ENCODE measurements at regions not wholly inside any gene's neighbourhood (a gene's known extent, or its start where the extent isn't known, plus 50 kb on each side); places are given as distances from the start of the nearest gene placed in this dataset.

DNA sequence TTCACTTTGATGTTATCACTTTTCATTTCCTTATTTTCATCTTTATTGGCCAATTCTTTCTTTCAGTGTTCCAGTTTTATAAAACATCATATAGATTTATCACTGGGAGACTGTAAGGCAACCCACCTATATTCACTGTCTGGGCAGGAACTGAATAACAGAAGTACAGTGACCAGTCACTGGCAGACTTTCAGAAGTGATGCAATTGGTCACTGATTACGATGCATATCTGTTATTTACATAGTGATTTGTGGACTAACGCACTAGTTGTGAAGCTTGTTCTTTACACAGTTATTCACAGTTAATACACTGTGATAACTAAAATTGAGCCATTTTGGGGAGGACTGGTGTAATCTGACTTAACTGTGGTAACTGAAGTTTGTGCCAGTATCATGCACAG, 190.2 kb upstream of the DPH6 start:
- DNase-seq = no peak

DNA sequence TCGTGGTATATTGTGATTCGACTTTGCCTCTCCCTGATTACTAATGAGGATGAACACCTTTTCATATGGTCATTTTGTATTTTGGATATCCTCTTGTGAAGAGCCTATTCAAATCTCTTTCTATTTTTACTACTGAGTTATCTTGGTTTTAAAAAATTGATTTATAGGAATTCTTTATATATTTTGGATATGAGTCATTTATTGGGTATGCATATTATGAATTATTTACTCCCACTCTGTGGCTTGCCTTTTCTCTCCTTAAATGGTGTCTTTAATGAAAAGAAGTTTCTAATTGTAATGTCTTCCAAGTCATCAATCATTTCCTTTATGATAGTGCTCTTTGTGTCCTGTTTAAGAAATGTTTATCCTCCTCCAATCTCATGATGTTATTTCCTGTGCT, 191.5 kb upstream of the DPH6 start:
- DNase-seq = no peak

DNA sequence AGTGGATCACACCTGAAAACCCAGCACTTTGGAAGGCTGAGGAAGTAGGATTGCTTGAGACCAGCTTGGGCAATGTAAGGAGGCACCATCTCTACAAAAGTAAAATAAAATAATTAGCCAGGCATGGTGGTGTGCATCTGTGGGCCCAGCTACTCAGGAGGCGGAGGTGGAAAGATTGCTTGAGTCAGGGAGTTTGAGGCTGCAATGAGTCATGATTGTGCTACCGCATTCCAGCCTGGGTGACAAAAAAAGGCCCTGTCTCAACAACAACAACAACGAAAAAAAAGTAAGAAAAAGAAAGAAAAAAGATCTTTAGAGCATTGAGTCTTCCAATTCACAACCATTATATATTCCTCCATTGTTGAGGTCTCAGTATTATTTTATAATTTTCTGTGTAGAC, 192.4 kb upstream of the DPH6 start:
- DNase-seq = no peak

DNA sequence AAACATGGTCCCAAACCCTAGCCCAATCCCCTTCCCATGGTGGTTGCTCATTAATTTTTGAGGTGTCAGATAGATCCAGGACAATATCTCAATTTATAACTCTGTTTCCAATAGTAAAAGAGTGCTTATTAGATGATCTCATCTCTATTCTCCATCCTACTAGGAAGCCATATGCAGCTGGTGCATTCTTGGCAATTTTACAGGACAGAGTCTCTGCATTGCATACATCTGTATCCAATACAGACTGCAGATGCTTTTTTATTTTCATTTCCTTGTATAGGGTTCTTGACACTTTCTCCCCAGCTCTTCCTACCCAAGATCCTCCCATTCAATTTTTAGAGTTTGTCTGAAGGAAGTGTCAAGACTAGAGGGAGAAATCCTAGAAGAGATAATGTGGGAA, 194.8 kb upstream of the DPH6 start:
- no peak for DNase-seq

DNA sequence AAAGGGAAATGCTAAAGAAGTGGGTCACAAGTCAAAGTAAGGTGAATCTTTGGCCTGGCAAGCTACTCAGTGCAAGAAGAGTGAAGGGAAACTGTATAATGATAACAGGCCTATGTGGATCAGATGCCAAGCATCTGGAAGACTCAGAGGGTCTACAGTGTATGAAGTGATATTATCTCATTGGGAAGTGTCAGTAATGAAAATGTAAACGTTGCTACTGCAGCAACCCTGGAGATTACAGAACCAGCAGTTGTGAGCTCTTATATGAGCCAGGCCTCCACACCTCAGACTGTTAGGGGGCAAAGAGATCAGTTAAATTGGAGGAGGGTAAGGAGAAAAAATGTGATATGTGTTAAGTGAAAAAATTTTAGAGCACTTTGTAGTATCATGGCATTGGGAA, 195.4 kb upstream of the DPH6 start:
- no peak for DNase-seq

DNA sequence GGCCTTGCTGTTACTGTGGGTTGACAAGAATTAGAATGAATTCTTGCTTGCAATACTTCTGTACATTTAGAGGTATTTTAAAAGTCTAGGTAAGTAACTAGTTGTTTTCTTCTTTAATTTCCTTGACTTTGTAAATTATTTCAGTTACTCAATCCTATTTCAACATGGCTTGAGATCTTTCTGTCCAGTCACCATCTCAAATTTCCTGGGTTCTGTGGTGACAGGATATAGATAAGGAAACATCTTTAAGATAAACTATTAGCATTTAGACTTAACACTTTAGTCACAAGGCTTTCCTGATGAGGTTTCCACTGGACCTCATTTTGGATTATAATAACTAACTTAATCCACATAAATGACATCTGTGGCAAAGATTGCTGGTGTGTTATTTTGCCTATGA, 195.9 kb upstream of the DPH6 start:
- DNase-seq = no peak

DNA sequence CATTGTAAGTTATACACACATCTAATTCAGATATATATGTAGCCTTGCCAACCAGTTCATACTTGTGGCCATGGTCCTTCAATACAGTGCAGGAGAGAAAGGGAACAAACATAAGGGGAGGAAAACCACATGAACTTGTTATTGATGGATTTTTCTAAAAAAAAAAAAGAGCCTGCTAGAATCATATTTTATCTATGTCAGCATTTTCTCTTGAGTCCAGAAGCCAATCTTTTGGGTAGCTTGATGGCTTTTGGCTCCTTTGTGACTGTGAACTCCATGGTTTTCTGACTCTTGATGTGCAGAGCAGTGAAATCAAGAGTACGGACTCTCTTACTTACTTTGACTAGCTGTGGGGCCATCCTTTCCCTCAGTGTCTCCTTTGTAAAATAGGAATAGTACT, 197.4 kb upstream of the DPH6 start:
- no peak for DNase-seq

DNA sequence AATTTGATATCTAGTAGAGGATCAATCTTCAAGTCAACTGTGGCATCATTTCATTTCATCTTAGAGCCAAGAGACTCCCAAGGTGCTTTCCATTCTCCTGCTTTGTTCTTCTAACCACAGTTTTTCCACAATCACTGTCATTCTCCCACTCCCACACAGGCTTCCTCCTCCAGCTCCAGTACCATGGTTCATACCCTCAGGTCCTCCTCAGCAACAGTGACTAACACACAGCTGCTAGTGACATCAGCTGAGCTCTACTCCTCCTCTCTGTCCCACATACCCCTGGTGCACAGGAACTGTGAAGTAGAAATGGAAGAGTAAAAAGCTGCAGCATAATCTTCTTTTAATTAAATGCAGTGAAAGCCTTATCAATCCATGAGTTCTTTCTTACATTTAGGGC, 200.2 kb upstream of the DPH6 start:
- no peak for DNase-seq

DNA sequence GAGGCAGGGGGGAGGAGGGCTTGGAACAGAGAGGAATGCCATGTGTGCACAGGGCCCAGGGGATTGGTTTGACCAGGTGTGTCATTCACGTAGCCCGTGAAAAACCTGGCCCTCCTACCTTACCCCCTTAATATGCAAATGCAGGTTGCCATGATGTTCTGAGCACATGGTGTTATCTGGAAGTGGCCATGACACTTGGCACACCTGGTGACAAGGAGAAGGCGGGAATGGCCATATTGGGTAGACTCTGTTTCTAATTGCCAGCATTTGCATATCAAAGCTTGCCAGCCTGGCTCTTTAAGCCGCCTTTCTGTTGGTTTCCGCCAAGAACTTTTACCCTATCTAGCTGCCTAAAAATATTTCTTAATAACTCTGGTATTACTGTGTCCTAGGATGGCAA, 202.1 kb upstream of the DPH6 start:
- no peak for DNase-seq

DNA sequence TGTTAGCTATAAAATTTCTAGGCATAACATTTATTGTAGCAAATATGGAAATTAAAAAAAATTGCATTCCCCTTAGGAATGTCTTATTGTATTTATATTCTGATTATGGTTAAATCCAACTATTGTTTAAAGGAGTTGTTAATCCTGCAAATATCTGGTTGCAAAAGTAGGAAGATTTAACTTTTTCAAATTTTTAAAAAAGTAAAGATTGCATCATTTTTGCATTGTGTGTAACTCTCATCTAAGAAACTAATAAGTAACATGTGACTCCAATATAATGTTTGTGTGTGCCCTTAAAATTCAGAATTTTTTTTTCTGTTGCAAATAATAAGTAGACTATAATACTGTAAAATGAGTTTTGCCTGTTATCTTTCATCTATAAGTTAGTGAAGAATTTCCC, 204.1 kb upstream of the DPH6 start:
- no peak for DNase-seq

DNA sequence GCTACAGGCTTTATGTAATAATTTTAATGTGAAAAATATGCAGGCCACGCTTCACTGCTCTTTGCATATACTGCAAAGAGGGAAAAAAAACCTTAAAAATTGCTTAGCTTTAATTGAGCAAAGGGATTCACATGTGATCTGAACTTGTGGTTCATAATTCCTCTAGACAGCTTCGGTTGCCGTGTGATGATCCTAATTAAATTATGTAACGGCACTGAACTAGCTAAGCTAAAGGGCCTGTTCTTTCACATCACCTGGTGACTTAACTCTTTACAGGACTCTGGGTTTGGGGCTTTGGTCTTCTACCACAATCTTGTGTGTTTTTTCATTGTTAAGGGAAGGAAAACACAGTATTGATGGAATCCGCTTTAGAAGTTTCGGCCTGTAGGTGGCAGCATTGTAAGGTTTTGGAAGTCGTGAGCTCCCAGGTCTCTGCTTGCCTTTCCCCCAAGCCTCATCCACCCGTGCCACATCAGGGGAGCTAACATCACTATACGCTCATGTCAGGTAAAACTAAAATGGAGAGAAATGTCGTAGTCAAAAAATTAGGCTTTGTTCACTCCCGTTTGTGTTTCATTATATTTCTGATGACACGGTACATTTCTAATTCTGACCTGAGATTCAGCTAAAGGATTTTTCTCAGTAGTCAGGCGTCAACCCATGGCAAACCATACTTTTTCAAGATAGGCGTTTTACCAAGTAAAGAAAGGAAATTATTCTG, 205.6 kb upstream of the DPH6 start:
- peak; percentile 1 to 21 for DNase-seq

DNA sequence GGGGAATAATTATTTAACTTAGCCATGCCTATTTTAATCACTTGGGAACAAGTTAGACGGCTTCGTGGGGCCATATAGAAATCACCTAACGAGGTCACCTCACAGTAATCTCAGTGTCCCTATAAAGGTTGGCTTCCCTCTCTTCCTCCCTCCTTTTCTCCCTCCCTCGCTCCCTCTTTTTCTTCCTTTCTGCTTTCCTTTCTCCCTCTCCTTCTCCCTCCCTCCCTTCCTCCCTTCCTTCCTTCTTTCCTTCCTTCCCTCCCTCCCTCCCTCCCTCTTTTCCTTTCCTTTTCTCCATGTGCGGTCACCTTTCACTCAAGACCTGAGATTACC, 206.1 kb upstream of the DPH6 start:
- DNase-seq = no peak

DNA sequence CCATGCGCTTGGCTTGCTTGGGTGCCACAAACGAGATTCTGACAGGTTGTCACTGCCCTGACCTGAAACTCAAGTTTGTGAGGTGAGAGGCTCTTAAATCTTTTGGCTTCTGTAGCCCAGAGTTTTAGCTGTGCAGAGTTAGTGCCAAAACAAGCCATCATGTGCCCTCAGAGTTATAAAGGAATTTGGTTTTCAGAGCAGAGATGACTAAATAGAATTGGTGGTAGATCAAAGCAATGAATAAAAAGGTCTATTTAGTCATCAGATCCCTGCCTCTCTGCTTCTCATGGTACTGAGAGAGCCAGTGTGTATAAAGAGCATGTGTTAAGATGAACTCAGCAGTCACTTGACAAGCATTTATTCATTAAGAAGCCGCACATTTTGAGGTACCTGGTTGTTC, 207.5 kb upstream of the DPH6 start:
- DNase-seq = no peak

DNA sequence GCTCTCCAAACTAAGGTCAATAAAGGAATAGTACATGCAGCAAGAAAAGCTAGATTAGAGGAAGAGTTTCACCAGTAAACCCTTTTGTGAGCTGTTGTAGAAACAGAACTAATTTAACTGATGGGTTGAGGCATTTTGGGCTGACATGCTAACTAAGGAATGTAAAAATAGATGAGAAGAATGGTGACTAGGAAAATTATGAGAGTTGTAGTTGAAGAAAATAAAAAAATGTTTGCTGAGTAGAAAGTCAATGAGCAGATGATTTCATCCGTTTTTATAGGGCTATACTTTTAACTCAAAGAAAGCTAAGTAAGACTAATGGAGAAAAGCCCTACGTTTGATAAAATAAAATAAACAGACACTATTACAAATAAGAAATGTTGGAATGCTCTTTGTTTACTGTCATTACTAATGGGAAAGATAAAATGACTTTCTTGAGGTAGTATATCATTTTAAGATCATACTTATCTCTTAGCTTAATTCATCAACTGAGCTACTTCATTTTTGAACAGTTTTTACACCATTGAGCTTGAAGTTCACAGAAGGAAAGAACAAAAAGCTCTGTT, 209.4 kb upstream of the DPH6 start:
- no peak for DNase-seq

DNA sequence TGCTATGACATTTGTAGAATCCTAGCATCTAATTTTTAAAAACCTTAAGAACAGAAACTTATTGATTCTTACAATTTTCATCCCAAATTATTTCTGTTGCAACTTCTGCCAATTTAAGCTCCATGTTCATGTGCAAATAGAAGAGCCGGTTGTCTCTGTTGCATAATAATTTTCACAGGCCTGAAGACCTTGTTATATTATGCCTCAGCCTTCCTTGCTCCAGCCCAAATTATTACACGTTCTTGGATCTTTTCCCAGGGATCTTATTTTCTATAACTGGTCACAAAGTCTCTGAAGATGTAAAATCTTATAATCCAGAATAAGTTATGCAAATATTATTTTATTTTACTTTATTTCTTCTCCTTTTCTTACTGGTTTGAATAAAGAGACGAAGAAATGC, 210.7 kb upstream of the DPH6 start:
- no peak for DNase-seq

DNA sequence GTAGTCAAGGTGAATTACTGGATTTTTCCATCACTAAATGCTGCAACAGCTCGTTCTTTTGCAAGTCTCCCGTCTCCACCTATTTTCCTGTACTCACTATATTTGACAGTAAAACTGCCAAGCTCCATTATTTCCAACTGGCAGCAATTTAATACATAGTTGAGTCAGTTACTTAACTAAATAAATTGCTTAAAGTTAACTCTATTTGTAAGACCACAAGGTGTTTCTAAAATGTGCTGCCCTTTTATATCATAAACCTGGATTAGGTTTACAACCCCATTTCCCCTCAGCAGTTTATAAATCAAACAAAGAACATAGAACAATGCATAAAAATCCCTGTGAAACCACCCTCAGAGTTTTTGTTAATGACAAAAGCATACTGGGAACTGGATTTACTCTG, 211.4 kb upstream of the DPH6 start:
- no peak for DNase-seq

DNA sequence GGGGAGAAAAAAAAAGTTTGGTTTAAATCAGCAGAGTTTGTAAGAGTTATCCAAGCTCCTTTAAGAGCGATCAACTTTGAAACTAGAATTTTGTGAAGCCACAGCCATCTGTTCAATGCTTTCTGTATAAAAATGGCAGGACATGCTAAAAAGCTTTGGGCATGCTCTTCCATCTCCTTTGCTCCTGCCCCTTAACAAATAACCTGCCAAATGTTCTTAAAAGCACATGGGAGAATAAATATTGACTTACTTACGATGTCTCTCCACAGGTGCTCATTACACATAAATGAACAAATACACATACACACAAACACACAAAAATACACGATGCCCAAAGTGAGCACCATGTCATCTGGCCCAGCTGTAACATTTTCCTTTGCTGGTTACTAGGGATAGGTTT, 211.8 kb upstream of the DPH6 start:
- no peak for DNase-seq

DNA sequence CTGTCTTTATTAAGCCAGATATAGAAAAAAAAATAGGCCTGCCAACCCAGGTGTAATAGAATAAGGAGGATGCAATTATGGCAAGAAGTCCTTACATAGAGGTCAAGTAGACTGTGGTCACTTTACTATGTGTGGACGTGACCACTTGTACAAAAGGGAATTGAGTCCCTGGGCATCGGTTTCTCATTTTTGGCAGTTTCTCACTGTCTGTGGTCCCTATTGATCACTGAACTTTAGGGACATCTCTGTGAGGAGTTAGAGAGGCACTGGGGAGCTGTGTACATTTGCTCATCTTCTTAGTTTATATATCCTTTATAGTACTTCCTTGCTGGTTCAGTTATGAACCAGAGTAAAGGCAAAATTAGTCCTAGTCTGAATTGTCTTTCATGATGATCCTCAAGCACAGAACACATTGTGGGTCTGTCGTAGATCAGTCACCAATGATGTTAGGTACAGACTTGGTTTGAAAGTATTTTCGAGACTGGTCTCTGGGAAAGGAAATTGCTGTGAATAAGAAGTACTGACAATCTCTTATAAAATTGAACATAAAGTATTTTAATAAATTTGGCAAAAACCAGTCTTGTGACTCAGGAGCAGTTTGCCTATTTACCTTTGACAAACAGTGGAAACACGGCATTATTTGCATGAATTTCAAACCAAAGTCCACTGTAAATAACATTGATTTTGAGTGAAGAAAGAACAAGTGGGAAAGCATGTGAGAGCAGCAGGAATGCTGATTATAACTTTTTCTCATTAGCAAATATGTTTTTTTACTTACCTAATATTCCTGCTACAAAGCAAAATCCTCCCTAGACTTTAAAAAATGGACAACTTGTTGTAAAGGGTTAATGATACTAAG, 218.9 kb upstream of the DPH6 start:
- no peak for DNase-seq

DNA sequence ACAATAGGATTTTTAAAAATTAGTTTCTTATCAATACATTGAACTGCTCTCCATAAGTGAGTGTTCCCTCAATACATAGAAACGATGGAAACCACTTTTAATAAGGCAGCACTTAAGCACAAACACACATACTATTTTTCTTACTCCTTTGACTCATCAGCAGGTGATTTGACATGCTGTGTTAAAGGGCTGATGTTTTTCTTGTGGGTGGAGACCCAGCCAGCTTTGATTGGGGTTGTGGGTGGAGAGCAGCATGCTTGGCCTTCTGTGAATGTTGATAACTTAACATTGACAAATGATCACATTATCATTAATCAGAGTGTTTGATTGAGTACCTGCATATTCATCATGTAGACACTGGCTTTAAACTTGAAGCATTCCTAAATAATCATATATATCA, 223.0 kb upstream of the DPH6 start:
- no peak for DNase-seq

DNA sequence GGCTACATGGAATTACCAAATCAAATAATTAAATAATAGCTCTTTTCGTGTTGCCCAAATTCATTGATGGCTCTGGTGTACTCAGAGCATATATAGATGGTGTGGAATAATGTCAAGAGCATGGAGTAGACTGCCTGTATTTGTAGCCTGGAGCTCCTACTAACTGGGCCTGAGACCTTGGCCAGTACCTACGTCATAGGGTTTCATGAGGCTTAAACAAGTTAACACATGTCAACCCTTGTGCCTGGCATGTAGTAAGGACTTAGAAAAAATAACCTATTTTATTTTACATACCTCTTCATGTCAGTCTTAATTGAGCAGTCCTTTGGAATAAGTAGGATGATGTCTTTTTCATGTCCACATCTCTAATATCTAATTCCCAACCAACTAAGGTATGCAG, 223.7 kb upstream of the DPH6 start:
- no peak for DNase-seq

DNA sequence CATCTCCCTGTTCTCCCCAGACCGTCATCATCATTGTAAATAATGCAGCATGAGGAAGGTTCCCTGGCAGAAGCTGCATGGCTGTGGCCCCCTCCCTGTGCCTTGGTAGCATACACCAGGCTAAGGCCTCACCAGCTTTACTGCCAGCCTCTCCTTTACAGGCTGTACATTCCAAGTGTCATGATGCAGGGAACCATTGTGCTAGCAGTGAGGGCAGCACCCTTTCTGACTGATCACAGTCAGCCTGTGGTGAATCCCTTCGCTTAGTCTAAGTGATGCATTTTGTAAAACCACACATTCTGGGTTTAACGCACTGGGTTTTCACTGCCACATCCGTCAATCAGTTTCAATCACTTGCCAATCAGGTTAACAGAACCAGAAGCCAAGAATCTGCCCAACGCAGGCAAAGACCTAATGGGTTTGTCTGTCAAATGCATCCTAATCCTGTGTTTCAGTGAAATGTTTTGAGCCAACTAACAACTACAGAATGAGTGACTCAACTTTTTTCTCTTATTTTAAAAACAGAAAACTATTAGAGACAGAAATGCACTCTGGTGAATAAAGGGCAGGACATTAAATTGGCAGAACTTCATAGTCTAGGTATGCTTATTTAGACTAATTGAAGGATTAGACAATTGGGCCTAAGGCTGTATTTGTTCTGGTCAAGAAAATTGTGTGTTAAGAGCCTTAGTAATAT, 225.9 kb upstream of the DPH6 start:
- DNase-seq = no peak

DNA sequence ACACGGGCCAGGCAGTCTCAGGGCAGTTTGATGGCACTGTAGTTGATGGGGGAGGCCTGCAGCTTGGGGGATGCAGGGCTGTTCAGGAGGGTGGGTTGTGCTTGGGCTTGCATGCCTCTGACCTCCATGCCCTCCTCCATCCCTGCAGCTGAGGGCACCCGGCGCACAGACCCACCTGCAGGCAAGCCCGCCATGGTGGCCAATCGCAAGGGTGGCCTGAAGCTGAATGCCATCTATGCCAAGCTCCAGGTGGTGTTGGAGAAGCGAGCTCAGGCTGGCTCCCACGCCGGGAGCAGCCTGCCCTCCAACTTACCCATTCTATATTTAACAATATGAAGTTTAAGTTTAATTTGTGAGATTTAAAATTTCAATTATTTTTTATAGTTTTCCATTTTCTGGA, 228.7 kb upstream of the DPH6 start:
- DNase-seq = no peak

DNA sequence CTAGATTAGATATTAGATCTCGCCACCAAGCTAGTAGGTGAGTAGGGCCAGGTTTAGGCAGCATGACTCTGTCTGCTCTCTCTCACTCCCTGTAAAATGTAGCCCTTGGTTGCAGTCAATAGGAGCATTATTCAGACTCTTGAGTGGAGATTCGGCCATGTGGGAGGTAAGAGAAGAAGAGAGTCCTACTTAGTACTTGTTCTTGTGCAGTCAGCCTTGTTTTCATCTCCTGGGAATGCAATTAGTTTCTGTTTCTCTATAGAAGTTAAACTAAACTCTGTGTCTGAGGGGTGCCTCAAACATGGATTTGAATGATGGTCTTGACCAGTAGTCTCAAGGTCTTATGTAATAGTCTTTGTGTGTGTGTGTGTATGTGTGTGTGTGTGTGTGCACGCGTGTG, 229.5 kb upstream of the DPH6 start:
- DNase-seq = no peak

DNA sequence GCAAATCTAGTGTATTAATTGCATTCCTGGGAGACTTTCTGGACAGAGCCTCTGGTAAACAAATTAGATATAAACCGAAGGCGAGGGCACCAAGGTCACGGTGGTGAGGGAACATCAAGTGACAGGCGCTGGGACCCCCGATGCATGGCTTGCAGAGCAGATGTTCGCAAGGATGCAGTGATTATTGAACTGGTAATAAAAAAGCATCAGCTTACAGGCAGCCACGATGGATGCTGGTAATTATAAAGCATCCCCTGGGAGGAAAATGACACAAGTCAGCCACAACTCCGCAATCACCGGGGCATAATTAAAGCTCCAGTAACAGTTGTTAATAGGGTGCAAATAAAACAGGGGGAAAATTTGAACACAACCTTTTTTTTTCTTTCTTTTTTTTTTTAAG, 231.1 kb upstream of the DPH6 start:
- no peak for DNase-seq
